ENCODE measurements at regions not wholly inside any gene's neighbourhood (a gene's known extent, or its start where the extent isn't known, plus 50 kb on each side); places are given as distances from the start of the nearest gene placed in this dataset.

DNA sequence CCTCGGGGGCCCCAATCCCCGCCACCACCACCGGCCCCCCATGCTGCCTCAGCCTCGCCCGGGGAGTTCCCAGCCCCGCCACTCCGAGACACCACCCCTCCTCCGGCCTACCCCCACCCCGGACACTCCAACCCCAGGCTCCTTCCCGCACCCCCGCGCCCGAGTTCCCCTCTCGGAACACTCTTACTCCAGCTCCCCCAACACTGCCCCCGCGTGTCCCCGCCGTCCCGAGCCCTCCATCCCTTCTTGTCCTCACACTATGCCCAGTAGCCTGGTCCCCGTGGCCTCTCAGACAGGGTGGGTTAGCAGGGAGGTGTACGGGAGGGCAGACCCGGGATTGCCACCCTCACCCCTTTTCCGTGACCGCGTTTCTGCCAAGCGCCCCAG lies 276.1 kb downstream of the BCOR start:
- Histone ChIP-seq H3K36me3 (ENCODE audit: control insufficient read depth in 2 of 2, insufficient read depth in 1 of 2, low read length in 2 of 2) (no peaks in the 10 kb centered on the region), H3K9me3 (ENCODE audit: control insufficient read depth, insufficient read depth, low read depth, low read length) (no peaks in the 10 kb centered on the region; the same call in 1 of the 2 replicates), H3K4me3 (ENCODE audit: low read depth, low read length) (peak overlapping the region; percentile 4), H3K4me1 (ENCODE audit: control insufficient read depth, insufficient read depth, low read length) (no peaks in the 10 kb centered on the region), H3K27ac (ENCODE audit: extremely low read depth, low read depth, low read length) (no peak overlapping the region)
- CTCF ChIA-PET: no interaction called here
- TF ChIP-seq ZNF626 (tag by site-specific recombination; IDR thresholded peaks at IDR 0.05) (no peak), ZNF354C (tag by site-specific recombination; IDR thresholded peaks at IDR 0.05; ENCODE audit: borderline replicate concordance, low read depth) (no peak)
- TF ChIP-seq, protein P1, sequence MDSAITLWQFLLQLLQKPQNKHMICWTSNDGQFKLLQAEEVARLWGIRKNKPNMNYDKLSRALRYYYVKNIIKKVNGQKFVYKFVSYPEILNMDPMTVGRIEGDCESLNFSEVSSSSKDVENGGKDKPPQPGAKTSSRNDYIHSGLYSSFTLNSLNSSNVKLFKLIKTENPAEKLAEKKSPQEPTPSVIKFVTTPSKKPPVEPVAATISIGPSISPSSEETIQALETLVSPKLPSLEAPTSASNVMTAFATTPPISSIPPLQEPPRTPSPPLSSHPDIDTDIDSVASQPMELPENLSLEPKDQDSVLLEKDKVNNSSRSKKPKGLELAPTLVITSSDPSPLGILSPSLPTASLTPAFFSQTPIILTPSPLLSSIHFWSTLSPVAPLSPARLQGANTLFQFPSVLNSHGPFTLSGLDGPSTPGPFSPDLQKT (IDR thresholded peaks at IDR 0.05; ENCODE audit: borderline replicate concordance, low read depth, low read length): no peak
- POLR2A ChIA-PET: no interaction called here

DNA sequence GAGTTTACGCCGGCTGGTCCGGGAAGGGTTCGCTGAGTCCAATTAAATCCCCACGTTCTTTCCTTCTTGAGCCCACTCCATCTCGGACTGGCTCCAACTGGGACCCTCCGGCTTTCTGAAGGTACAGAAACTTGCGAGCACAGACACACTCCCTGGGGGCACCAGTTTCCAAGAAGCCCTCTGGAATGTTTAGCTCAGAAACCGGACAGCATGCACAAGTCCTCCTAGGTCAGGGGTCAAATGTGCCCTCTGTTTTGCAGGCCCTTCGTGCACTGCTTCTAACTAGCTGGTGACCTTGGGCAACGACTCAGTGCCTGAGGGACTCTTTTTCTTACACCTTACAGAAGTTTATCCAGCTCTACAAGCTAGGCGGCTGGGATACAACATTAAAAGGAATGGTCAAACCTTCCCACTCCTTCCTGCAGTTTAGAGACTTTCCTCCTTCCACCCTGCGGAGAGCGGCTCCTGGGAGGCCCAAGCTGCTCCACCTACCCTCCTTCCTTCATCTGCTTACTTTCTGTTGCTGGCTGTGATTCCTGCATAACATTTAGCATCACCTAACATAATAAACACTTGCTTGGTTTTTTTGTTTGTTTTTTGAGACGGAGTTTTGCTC lies 275.5 kb downstream of the BCOR start:
- Histone ChIP-seq H3K4me3 (ENCODE audit: low read depth, low read length) (no peak overlapping the region), H3K4me1 (ENCODE audit: control insufficient read depth, insufficient read depth, low read length) (no peaks in the 10 kb centered on the region), H3K36me3 (ENCODE audit: control insufficient read depth in 2 of 2, insufficient read depth in 1 of 2, low read length in 2 of 2) (no peaks in the 10 kb centered on the region), H3K27ac (ENCODE audit: extremely low read depth, low read depth, low read length) (no peak overlapping the region), H3K9me3 (ENCODE audit: control insufficient read depth, insufficient read depth, low read depth, low read length) (no peaks in the 10 kb centered on the region; the same call in 1 of the 2 replicates)
- TF ChIP-seq ZNF561 (tag by site-specific recombination; IDR thresholded peaks at IDR 0.05; ENCODE audit: borderline replicate concordance): no peak
- TF ChIP-seq, protein P2, sequence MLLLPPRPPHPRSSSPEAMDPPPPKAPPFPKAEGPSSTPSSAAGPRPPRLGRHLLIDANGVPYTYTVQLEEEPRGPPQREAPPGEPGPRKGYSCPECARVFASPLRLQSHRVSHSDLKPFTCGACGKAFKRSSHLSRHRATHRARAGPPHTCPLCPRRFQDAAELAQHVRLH (tag by site-specific recombination; IDR thresholded peaks at IDR 0.05): no peak
- TF ChIP-seq, protein P3, sequence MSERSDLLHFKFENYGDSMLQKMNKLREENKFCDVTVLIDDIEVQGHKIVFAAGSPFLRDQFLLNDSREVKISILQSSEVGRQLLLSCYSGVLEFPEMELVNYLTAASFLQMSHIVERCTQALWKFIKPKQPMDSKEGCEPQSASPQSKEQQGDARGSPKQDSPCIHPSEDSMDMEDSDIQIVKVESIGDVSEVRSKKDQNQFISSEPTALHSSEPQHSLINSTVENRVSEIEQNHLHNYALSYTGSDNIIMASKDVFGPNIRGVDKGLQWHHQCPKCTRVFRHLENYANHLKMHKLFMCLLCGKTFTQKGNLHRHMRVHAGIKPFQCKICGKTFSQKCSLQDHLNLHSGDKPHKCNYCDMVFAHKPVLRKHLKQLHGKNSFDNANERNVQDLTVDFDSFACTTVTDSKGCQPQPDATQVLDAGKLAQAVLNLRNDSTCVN (tag by site-specific recombination; optimal IDR thresholded peaks at IDR 0.05): no peak
- TF ChIP-seq, protein P4, sequence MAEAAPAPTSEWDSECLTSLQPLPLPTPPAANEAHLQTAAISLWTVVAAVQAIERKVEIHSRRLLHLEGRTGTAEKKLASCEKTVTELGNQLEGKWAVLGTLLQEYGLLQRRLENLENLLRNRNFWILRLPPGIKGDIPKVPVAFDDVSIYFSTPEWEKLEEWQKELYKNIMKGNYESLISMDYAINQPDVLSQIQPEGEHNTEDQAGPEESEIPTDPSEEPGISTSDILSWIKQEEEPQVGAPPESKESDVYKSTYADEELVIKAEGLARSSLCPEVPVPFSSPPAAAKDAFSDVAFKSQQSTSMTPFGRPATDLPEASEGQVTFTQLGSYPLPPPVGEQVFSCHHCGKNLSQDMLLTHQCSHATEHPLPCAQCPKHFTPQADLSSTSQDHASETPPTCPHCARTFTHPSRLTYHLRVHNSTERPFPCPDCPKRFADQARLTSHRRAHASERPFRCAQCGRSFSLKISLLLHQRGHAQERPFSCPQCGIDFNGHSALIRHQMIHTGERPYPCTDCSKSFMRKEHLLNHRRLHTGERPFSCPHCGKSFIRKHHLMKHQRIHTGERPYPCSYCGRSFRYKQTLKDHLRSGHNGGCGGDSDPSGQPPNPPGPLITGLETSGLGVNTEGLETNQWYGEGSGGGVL (tag by site-specific recombination; IDR thresholded peaks at IDR 0.05): no peak
- no peak for TF ChIP-seq ZSCAN23 (tag by site-specific recombination; IDR thresholded peaks at IDR 0.05)
- TF ChIP-seq ZFP41 (tag by site-specific recombination; IDR thresholded peaks at IDR 0.05; ENCODE audit: borderline replicate concordance): no peak
- no peak for TF ChIP-seq EGR2 (tag by site-specific recombination; IDR thresholded peaks at IDR 0.05; ENCODE audit: low read depth)
- TF ChIP-seq, protein P5, sequence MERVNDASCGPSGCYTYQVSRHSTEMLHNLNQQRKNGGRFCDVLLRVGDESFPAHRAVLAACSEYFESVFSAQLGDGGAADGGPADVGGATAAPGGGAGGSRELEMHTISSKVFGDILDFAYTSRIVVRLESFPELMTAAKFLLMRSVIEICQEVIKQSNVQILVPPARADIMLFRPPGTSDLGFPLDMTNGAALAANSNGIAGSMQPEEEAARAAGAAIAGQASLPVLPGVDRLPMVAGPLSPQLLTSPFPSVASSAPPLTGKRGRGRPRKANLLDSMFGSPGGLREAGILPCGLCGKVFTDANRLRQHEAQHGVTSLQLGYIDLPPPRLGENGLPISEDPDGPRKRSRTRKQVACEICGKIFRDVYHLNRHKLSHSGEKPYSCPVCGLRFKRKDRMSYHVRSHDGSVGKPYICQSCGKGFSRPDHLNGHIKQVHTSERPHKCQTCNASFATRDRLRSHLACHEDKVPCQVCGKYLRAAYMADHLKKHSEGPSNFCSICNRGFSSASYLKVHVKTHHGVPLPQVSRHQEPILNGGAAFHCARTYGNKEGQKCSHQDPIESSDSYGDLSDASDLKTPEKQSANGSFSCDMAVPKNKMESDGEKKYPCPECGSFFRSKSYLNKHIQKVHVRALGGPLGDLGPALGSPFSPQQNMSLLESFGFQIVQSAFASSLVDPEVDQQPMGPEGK (tag by site-specific recombination; IDR thresholded peaks at IDR 0.05): no peak
- no peak for TF ChIP-seq ZNF600 (tag by site-specific recombination; IDR thresholded peaks at IDR 0.05)
- no peak for TF ChIP-seq ZBTB21 (tag by site-specific recombination; IDR thresholded peaks at IDR 0.05)
- TF ChIP-seq ZNF221 (tag by site-specific recombination; IDR thresholded peaks at IDR 0.05; ENCODE audit: borderline replicate concordance): no peak
- no peak for TF ChIP-seq ZNF777 (tag by site-specific recombination; IDR thresholded peaks at IDR 0.05; ENCODE audit: borderline replicate concordance)
- TF ChIP-seq ZBTB8A (tag by site-specific recombination; IDR thresholded peaks at IDR 0.05): no peak
- TF ChIP-seq ZNF596 (tag by site-specific recombination; IDR thresholded peaks at IDR 0.05): no peak
- POLR2A ChIA-PET: interaction anchor here (0.6 kb wide), 1 partner anchor 28 kb away, joined by 4 read pairs; no protein-coding TSS in a partner anchor
- CTCF ChIA-PET: no interaction called here

All from HEK293 (cell line).